ENCODE measurements at regions not wholly inside any gene's neighbourhood (a gene's known extent, or its start where the extent isn't known, plus 50 kb on each side); places are given as distances from the start of the nearest gene placed in this dataset.

DNA sequence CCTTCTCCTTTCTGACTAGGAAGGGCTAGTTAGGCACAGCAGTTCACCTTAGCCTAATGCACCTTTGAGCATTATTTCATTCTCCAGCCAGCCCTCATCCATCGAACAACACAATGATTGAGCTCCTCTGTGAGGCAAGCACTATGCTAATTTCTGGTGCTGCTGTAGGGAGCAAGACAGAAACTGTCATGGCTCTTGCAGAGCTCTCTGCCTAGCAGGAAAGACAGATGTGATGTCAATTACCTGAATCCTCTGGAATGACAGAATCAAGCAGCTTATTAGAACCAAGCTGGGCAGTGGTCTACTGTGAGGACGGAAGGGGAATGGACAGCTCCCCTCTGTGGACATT is 256.1 kb upstream of the NOCT start:
- H3K36me3 Mint-ChIP-seq (ENCODE audit: low read depth), result no peaks in the 10 kb centered on the region
- no peak overlapping the region for H3K4me3 Mint-ChIP-seq
- no peak overlapping the region for H3K27ac Mint-ChIP-seq (ENCODE audit: unreplicated experiment)
- no peaks in the 10 kb centered on the region for H3K27me3 Mint-ChIP-seq (ENCODE audit: low read depth)
- TF ChIP-seq, protein P1, sequence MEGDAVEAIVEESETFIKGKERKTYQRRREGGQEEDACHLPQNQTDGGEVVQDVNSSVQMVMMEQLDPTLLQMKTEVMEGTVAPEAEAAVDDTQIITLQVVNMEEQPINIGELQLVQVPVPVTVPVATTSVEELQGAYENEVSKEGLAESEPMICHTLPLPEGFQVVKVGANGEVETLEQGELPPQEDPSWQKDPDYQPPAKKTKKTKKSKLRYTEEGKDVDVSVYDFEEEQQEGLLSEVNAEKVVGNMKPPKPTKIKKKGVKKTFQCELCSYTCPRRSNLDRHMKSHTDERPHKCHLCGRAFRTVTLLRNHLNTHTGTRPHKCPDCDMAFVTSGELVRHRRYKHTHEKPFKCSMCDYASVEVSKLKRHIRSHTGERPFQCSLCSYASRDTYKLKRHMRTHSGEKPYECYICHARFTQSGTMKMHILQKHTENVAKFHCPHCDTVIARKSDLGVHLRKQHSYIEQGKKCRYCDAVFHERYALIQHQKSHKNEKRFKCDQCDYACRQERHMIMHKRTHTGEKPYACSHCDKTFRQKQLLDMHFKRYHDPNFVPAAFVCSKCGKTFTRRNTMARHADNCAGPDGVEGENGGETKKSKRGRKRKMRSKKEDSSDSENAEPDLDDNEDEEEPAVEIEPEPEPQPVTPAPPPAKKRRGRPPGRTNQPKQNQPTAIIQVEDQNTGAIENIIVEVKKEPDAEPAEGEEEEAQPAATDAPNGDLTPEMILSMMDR (conservative IDR thresholded peaks at IDR 0.05), result no peak
- H3K4me1 Mint-ChIP-seq, result no peaks in the 10 kb centered on the region
- no peak for DNase-seq (ENCODE audit: low read depth, low spot score)
- peaks cover 4% of the 10 kb centered on the region for H3K9me3 Mint-ChIP-seq

DNA sequence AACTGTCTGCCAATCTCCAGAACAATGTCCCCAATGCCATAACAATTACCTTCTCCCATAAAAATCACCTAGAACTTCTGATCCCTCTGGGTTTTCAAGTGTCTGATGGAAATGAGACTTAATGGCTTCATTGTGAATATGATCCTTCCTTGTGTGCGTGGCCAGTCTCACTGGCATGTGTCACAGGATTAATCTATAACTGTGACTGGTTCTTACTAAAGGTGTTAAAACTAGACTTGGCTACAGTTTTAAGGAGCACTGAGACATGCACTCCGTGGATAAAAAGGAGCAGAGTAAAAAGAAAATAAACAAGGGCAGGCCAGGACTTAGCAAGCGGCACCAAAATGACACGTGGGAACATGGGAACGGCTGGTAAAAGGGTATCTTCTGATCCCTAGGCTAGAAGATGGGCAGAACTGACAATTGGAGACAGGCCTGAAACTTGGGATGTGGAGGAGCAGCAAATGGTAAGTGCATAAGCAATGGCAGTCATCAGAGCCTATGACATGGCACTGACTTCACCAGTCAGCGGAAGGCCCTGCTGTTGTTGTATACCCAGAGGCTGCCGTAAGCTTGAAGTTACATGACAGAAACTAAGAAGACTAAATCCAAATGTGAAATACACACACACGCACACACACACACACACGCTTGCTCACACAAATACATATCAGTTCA is 256.6 kb upstream of the NOCT start:
- no peak overlapping the region for H3K4me3 Mint-ChIP-seq
- H3K9me3 Mint-ChIP-seq, result peaks cover 4% of the 10 kb centered on the region
- H3K36me3 Mint-ChIP-seq (ENCODE audit: low read depth), result no peaks in the 10 kb centered on the region
- no peak overlapping the region for H3K27ac Mint-ChIP-seq (ENCODE audit: unreplicated experiment)
- TF ChIP-seq, protein P1 (conservative IDR thresholded peaks at IDR 0.05), result no peak
- no peaks in the 10 kb centered on the region for H3K27me3 Mint-ChIP-seq (ENCODE audit: low read depth)
- no peaks in the 10 kb centered on the region for H3K4me1 Mint-ChIP-seq
- no peak for DNase-seq (ENCODE audit: low read depth, low spot score)

DNA sequence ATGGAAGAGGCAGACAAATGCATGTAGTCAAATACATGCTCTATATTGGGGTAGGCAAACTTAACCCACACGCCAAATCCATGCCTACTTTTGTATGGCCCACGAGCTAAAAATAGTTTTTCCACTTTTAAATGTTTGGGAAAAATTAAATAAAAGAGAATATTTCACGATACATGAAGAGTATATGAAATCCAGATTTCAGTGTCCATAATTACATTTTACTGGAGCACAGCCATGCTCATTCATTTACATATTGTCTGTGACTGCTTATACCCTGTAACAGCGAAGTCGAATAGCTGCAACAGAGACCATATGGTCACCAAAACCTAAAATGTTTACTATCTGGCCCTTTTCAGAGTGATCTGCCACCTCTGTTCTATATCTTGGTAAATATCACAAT is 257.4 kb upstream of the NOCT start:
- H3K27ac Mint-ChIP-seq (ENCODE audit: unreplicated experiment), result no peak overlapping the region
- TF ChIP-seq, protein P1 (conservative IDR thresholded peaks at IDR 0.05), result no peak
- DNase-seq (ENCODE audit: low read depth, low spot score), result no peak
- no peaks in the 10 kb centered on the region for H3K27me3 Mint-ChIP-seq (ENCODE audit: low read depth)
- H3K4me1 Mint-ChIP-seq, result no peaks in the 10 kb centered on the region
- H3K36me3 Mint-ChIP-seq (ENCODE audit: low read depth), result no peaks in the 10 kb centered on the region
- H3K9me3 Mint-ChIP-seq, result peaks cover 8% of the 10 kb centered on the region
- H3K4me3 Mint-ChIP-seq, result no peak overlapping the region

DNA sequence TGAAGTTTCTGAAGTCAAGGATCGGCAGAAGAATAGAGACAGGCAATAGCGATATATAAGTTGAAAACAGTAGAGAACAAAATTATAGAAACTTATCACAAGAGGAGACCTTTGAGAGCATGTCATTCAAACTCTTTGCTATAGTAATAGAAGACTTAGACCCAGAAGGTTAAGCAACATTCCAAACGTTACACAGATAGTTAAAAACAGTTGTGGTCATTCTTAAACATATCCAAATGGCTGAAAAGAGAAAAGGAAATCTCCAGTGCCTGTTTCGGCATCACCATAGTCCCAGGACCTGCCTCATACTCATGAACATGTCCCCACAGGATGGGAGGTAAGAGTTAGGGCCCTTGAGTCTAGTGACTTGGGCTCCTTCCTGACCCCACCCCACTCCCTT is 258.1 kb upstream of the NOCT start:
- no peak for DNase-seq (ENCODE audit: low read depth, low spot score)
- TF ChIP-seq, protein P1 (conservative IDR thresholded peaks at IDR 0.05), result no peak
- Mint-ChIP-seq H3K4me1 (no peaks in the 10 kb centered on the region), H3K27ac (ENCODE audit: unreplicated experiment) (no peak overlapping the region), H3K9me3 (peaks cover 13% of the 10 kb centered on the region), H3K36me3 (ENCODE audit: low read depth) (no peaks in the 10 kb centered on the region), H3K4me3 (no peak overlapping the region), H3K27me3 (ENCODE audit: low read depth) (no peaks in the 10 kb centered on the region)

DNA sequence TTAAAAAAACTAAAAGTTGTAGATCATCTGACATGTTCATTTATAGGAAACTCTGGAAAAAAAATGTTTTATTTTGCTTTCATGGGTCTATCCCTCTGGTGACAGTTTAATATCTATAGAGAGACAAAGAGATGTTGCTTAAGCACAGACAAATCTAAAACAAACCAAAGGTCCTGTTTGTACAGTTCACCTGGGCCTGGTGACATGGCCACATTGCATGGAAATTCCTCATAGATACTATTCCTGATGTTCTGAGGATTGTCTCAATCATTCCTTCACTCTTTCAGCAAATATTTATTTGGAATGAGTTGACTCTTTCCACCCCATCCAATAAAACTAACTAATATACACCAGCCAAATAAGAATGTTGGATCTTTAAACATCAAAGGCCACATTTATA is 259.1 kb upstream of the NOCT start:
- TF ChIP-seq, protein P1 (conservative IDR thresholded peaks at IDR 0.05), result no peak
- Mint-ChIP-seq H3K9me3 (peaks cover 16% of the 10 kb centered on the region), H3K27ac (ENCODE audit: unreplicated experiment) (no peak overlapping the region), H3K27me3 (ENCODE audit: low read depth) (no peaks in the 10 kb centered on the region), H3K4me3 (no peak overlapping the region), H3K4me1 (no peaks in the 10 kb centered on the region), H3K36me3 (ENCODE audit: low read depth) (no peaks in the 10 kb centered on the region)
- no peak for DNase-seq (ENCODE audit: low read depth, low spot score)

All from neural crest cell (in vitro differentiated cells).